Thyroid gland (tissue), 4 donors: ENCODE measurements at regions not wholly inside any gene's neighbourhood (a gene's known extent, or its start where the extent isn't known, plus 50 kb on each side); places are given as distances from the start of the nearest gene placed in this dataset.

Source experiments
- CTCF ChIP-seq, 6 experiments: fragments of 200-600 bp in 3 of 6; fragments of 450-650 bp in 3 of 6; sonication (generic) in 3 of 6; IDR thresholded peaks; one replicate each; pipeline ENCODE4 v1.5.1; 2016 to 2019; ENCODE audit warnings: antibody characterized with exemption in 6 of 6, mild to moderate bottlenecking in 2 of 6, inconsistent platforms in 1 of 6, moderate library complexity in 1 of 6
- POLR2A ChIP-seq, 2 donors: fragments of 450-650 bp; IDR thresholded peaks; one replicate each; pipeline ENCODE4 v1.6.1; 2017; ENCODE audit warnings: antibody characterized with exemption in 2 of 2, mild to moderate bottlenecking in 2 of 2, moderate library complexity in 1 of 2

- TF ChIP-seq POLR2A (IDR thresholded peaks at IDR 0.05) (no peak), CTCF (IDR thresholded peaks at IDR 0.05) (no peak)
Observed at GRCh38 chr15:92787116-92787515, 113.0 kb upstream of the CHD2 start.
